Keratinocyte (primary cell): ENCODE measurements at regions not wholly inside any gene's neighbourhood (a gene's known extent, or its start where the extent isn't known, plus 50 kb on each side); places are given as distances from the start of the nearest gene placed in this dataset.

Experiments
- DNase-seq: peaks from one replicate; pipeline ENCODE4 v3.0.0-alpha.2; 2011; ENCODE audit warnings: low read depth, missing footprints, low spot score
- FAIRE-seq: peaks from 2 replicates; lab custom pipeline; 2011; peaks lifted over from hg19 to GRCh38; lab: Jason Lieb, UNC
- H2AFZ ChIP-seq: 2 replicates; pipeline ENCODE4 v1.6.0; 2012; ENCODE audit warnings: low read length, control low read depth, inconsistent platforms; ENCODE audit not compliant: control insufficient read depth
- H3K27ac ChIP-seq: 2 replicates; pipeline ENCODE4 v1.5.1; 2011; ENCODE audit warnings: low read length; ENCODE audit not compliant: control insufficient read depth, insufficient read depth
- H3K27me3 ChIP-seq: 3 replicates; pipeline ENCODE4 v1.6.0; 2011; ENCODE audit warnings: low read length; ENCODE audit not compliant: control insufficient read depth, insufficient read depth; ENCODE audit errors: extremely low read depth
- H3K36me3 ChIP-seq, 2 experiments: 2 replicates in 1 of 2; 3 replicates in 1 of 2; pipeline ENCODE4 v1.5.1; 2011; ENCODE audit warnings: low read length in 2 of 2, mild to moderate bottlenecking in 1 of 2; ENCODE audit not compliant: control insufficient read depth in 2 of 2, insufficient read depth in 2 of 2; ENCODE audit errors: extremely low read depth in 1 of 2
- H3K4me1 ChIP-seq: 3 replicates; pipeline ENCODE4 v1.5.1; 2011; ENCODE audit warnings: low read length; ENCODE audit not compliant: control insufficient read depth, insufficient read depth; ENCODE audit errors: extremely low read depth
- H3K4me2 ChIP-seq: 3 replicates; pipeline ENCODE4 v1.6.0; 2011; ENCODE audit warnings: low read depth, low read length; ENCODE audit not compliant: control insufficient read depth, insufficient read depth; ENCODE audit errors: extremely low read depth
- H3K4me3 ChIP-seq, 3 experiments: fragments of 200-600 bp in 1 of 3; sonication (generic) in 1 of 3; 2 replicates in 2 of 3; 3 replicates in 1 of 3; pipeline ENCODE4 v1.5.1; 2011 to 2016; ENCODE audit warnings: low read length in 3 of 3, mild to moderate bottlenecking in 3 of 3, control low read depth in 2 of 3, inconsistent platforms in 1 of 3, low read depth in 1 of 3, mixed read lengths in 1 of 3, mixed run types in 1 of 3, moderate library complexity in 1 of 3; ENCODE audit not compliant: control insufficient read depth in 2 of 3, insufficient read depth in 2 of 3; ENCODE audit errors: extremely low read depth in 1 of 3
- H3K79me2 ChIP-seq: 2 replicates; pipeline ENCODE4 v1.6.0; 2012; ENCODE audit warnings: low read length; ENCODE audit not compliant: control insufficient read depth, insufficient read depth
- H3K9ac ChIP-seq: 3 replicates; pipeline ENCODE4 v1.6.0; 2011; ENCODE audit warnings: low read length; ENCODE audit not compliant: control insufficient read depth, insufficient read depth; ENCODE audit errors: extremely low read depth
- H3K9me1 ChIP-seq: 3 replicates; pipeline ENCODE4 v1.6.0; 2011; ENCODE audit warnings: low read length; ENCODE audit not compliant: control insufficient read depth, insufficient read depth; ENCODE audit errors: extremely low read depth
- H3K9me3 ChIP-seq: 2 replicates; pipeline ENCODE4 v1.5.1; 2012; ENCODE audit warnings: low read depth, low read length; ENCODE audit not compliant: control insufficient read depth
- H4K20me1 ChIP-seq: 3 replicates; pipeline ENCODE4 v1.6.0; 2011; ENCODE audit warnings: low read length; ENCODE audit not compliant: control insufficient read depth, insufficient read depth; ENCODE audit errors: extremely low read depth
- EZH2 ChIP-seq: IDR thresholded peaks from one replicate; pipeline ENCODE4 v1.6.1; 2012; ENCODE audit warnings: inconsistent platforms, mild to moderate bottlenecking, low read length, moderate library complexity
- dilution Hi-C: fragments of 300-500 bp; cut with MboI; formaldehyde crosslinking; loops from one replicate; pipeline ENCODE4 v1.7.0; 2020; ENCODE audit warnings: low sequenced_read_pairs; ENCODE audit not compliant: extremely low pct_ligation_motif_present
- TF ChIP-seq, protein P1 (sequence below), 3 experiments: IDR thresholded peaks in 1 of 3; conservative IDR thresholded peaks in 1 of 3; optimal IDR thresholded peaks in 1 of 3; 2 replicates in 2 of 3; 3 replicates in 1 of 3; pipeline versions ENCODE3 to v1.5.1; 2011; ENCODE audit warnings: low read length in 3 of 3, mild to moderate bottlenecking in 3 of 3, moderate library complexity in 2 of 3, control low read depth in 1 of 3, inconsistent platforms in 1 of 3; ENCODE audit not compliant: insufficient read depth in 2 of 3; ENCODE audit errors: extremely low read depth in 1 of 3

DNA sequence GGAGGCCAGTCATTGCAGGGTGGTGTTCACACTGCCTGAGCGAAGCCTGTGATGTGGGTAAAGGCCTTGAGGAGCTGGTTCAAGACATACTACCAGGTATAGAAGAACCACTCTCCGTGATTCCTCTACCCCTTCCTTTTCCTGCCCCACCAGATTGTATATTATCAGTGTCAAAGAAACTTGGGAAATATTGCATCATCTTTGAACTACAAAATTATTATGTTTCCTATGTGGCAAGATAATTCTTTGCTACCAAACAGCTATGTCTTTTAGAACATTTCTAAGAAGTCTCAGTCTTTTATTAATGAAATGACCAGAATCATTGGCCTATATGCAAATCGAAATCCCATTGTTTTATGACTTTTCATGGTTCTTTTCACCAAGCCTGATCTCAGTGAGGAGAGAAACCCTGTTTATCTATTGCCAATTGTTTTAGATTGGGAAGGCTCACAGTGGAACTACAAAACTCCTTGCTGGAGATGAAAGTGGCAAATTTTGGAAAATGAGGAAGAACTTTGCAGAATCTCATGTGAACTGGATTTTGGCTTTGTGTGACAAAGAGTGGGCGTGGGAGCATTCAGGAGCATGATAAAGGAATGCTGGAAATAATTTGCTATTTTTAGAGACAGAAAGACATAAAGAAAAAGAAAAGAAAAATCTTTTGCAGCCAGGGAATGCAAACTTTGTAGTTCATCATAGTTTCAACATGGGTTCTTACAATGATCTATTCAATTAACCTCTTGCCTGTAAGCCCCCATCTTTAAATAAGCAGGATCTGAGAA lies 286.9 kb downstream of the INSIG2 start:
- H3K27ac ChIP-seq: no peak overlapping the region
- no peak for DNase-seq
- H3K36me3 ChIP-seq: no peaks in the 10 kb centered on the region
- no peaks in the 10 kb centered on the region for H3K79me2 ChIP-seq
- H3K27me3 ChIP-seq: no peaks in the 10 kb centered on the region
- no peak overlapping the region for H3K4me3 ChIP-seq
- no peak overlapping the region for H2AFZ ChIP-seq
- TF ChIP-seq, protein P1, sequence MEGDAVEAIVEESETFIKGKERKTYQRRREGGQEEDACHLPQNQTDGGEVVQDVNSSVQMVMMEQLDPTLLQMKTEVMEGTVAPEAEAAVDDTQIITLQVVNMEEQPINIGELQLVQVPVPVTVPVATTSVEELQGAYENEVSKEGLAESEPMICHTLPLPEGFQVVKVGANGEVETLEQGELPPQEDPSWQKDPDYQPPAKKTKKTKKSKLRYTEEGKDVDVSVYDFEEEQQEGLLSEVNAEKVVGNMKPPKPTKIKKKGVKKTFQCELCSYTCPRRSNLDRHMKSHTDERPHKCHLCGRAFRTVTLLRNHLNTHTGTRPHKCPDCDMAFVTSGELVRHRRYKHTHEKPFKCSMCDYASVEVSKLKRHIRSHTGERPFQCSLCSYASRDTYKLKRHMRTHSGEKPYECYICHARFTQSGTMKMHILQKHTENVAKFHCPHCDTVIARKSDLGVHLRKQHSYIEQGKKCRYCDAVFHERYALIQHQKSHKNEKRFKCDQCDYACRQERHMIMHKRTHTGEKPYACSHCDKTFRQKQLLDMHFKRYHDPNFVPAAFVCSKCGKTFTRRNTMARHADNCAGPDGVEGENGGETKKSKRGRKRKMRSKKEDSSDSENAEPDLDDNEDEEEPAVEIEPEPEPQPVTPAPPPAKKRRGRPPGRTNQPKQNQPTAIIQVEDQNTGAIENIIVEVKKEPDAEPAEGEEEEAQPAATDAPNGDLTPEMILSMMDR (optimal IDR thresholded peaks at IDR 0.05 in 1 of 3, IDR thresholded peaks at IDR 0.05 in 1 of 3, conservative IDR thresholded peaks at IDR 0.05 in 1 of 3; ENCODE audit: extremely low read depth in 1 of 3, insufficient read depth in 2 of 3, low read length in 3 of 3): no peak
- TF ChIP-seq EZH2: no peak
- H3K9me3 ChIP-seq: no peaks in the 10 kb centered on the region
- no peaks in the 10 kb centered on the region for H4K20me1 ChIP-seq
- no peak overlapping the region for H3K9ac ChIP-seq
- no peak overlapping the region for H3K4me2 ChIP-seq
- no peaks in the 10 kb centered on the region for H3K9me1 ChIP-seq
- no peak for FAIRE-seq
- dilution Hi-C loops: no loop called here
- H3K4me1 ChIP-seq: no peaks in the 10 kb centered on the region

DNA sequence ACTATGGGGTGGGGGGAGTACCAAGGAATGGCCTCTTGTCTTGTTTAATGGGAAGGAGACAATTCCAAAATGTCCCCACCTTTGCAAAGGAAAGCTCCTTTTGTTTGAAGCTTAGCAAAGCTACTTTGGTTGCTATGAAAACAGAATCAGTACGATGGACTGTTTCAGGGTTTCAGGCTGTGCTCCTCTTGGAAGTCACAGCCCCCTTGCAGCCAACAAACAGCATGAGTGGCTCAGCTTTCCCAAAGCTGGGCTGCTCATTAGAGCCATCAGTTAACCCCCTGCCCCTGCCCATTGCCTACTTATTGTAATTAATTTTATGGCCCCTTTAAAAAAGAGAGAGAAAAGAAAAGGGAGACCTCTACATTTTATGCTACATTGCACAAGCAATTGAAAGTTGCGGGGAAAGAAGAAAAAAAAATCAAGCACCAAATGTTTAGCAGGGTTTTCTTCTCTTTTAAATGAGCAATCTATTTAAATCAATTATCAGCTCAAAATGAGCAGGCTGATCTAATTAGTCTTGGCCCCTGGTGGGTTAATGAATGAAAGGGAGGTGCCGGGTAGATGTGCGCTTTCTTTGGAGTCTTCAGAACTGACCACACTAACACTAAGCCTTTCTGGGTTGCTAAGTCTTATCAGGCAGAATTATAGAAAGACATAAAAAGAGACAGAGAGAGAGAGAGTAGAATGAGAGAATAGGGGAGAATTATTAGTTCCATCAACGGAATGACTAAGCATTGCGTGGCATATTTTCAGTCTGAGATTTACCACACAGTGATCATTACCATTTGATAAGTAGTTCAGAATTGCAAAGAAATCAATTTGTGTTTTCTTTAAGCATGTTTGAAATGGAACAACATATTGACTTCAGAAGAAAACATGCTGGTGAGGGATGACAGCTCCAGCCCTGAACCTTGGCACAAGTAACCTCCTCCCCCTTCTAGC lies 284.9 kb downstream of the INSIG2 start:
- Histone ChIP-seq H3K9ac (no peak overlapping the region), H3K79me2 (no peaks in the 10 kb centered on the region), H3K27me3 (no peaks in the 10 kb centered on the region), H3K36me3 (no peaks in the 10 kb centered on the region), H3K9me1 (no peaks in the 10 kb centered on the region), H3K4me1 (no peaks in the 10 kb centered on the region), H3K4me3 (no peak overlapping the region), H3K4me2 (no peak overlapping the region), H2AFZ (no peak overlapping the region), H3K9me3 (no peaks in the 10 kb centered on the region), H4K20me1 (no peaks in the 10 kb centered on the region), H3K27ac (no peak overlapping the region)
- TF ChIP-seq, protein P1 (optimal IDR thresholded peaks at IDR 0.05 in 1 of 3, IDR thresholded peaks at IDR 0.05 in 1 of 3, conservative IDR thresholded peaks at IDR 0.05 in 1 of 3; ENCODE audit: extremely low read depth in 1 of 3, insufficient read depth in 2 of 3, low read length in 3 of 3): no peak
- no peak for TF ChIP-seq EZH2
- DNase-seq (no peak), FAIRE-seq (no peak)
- dilution Hi-C loops: no loop called here
